Right atrium auricular region (tissue), 2 donors: ENCODE measurements at regions not wholly inside any gene's neighbourhood (a gene's known extent, or its start where the extent isn't known, plus 50 kb on each side); places are given as distances from the start of the nearest gene placed in this dataset.

ENCODE experiments used
- DNase-seq: peaks from one replicate; pipeline ENCODE4 v3.0.0-alpha.2; 2019; ENCODE audit warnings: low spot score
- H3K27ac ChIP-seq, 2 donors: fragments of 200-600 bp; sonication (generic); 1 replicate in 1 of 2; 2 replicates in 1 of 2; pipeline ENCODE4 v1.5.1; 2016 to 2019
- H3K27me3 ChIP-seq, 2 donors: fragments of 200-600 bp; sonication (generic); one replicate each; pipeline versions ENCODE4 v1.5.1 to v1.6.0; 2017 to 2019
- H3K36me3 ChIP-seq: fragments of 200-600 bp; sonication (generic); one replicate; pipeline ENCODE4 v1.5.1; 2016
- H3K4me1 ChIP-seq, 2 donors: fragments of 200-600 bp; sonication (generic); one replicate each; pipeline versions ENCODE4 v1.5.1 to v1.6.0; 2017 to 2019
- H3K4me3 ChIP-seq, 2 donors: fragments of 200-600 bp; sonication (generic); 1 replicate in 1 of 2; 2 replicates in 1 of 2; pipeline ENCODE4 v1.5.1; 2017 to 2019; ENCODE audit warnings: mild to moderate bottlenecking in 1 of 2, moderate library complexity in 1 of 2
- H3K9me3 ChIP-seq, 2 donors: fragments of 200-600 bp; sonication (generic); one replicate each; pipeline ENCODE4 v1.5.1; 2019
- TF ChIP-seq, protein P1 (sequence below), 2 donors: fragments of 200-600 bp; sonication (generic); IDR thresholded peaks; one replicate each; pipeline ENCODE4 v1.5.1; 2019; ENCODE audit warnings: antibody characterized with exemption in 2 of 2

DNA sequence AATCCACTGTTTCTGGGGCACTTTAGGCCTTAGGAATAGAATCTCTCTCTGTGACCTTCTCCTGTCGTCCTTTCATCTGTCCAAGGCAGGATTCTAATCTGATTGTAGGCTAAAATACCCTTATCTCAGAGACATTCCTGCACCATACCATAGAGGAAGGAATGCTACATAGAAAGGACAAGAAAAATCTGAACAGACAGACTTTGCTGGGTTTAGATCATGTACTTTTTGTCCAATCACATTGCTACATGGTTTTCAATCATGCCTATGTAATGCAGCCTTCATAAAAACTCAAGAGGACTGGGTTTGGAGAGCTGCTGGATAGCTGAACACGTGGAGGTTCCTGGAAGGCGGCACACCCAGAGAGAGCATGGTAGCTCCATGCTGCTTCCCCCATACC lies 378.5 kb upstream of the SEMA6D start:
- no peaks in the 10 kb centered on the region for H3K9me3 ChIP-seq
- TF ChIP-seq, protein P1, sequence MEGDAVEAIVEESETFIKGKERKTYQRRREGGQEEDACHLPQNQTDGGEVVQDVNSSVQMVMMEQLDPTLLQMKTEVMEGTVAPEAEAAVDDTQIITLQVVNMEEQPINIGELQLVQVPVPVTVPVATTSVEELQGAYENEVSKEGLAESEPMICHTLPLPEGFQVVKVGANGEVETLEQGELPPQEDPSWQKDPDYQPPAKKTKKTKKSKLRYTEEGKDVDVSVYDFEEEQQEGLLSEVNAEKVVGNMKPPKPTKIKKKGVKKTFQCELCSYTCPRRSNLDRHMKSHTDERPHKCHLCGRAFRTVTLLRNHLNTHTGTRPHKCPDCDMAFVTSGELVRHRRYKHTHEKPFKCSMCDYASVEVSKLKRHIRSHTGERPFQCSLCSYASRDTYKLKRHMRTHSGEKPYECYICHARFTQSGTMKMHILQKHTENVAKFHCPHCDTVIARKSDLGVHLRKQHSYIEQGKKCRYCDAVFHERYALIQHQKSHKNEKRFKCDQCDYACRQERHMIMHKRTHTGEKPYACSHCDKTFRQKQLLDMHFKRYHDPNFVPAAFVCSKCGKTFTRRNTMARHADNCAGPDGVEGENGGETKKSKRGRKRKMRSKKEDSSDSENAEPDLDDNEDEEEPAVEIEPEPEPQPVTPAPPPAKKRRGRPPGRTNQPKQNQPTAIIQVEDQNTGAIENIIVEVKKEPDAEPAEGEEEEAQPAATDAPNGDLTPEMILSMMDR (IDR thresholded peaks at IDR 0.05): no peak
- no peaks in the 10 kb centered on the region for H3K27me3 ChIP-seq
- H3K27ac ChIP-seq: no peak overlapping the region
- DNase-seq: no peak
- no peak overlapping the region for H3K4me3 ChIP-seq
- H3K36me3 ChIP-seq: no peaks in the 10 kb centered on the region
- no peaks in the 10 kb centered on the region for H3K4me1 ChIP-seq

DNA sequence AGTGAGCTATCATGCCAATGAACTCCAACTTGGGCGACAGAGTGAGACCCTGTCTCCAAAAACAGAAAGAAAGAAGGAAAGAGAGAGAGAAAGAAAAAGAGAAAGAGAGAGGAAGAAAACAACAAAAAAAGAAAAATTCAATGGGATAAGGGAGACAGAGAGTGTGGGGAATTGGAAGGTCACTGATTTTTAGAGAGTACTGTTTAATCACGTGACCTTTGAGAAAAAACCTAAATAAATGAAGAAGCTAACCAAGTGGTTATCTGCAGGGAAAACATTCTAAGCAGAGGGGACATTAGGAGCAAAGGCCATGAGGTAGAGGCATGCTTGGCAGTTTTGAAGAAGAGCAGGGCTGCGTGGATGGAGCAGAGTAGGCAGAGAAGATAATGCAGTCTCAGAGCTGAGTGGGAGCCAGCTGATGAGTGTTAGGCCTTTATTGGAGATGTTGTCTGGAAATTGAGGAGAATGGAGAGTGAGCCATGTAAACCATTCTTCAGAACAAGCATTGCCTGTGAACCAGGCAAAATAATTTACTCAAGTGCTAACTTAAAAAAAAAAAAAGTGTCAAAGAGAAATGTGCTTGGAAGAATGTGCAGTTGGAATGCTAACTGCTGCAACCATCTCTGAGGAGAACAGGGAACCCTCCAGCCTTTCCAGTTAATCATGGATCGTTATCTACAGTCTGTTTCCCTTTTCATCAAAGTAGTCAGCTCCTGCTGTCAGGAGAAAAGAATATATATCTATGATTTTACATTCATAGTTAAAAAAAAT lies 377.3 kb upstream of the SEMA6D start:
- Histone ChIP-seq H3K4me3 (no peak overlapping the region), H3K9me3 (no peaks in the 10 kb centered on the region), H3K36me3 (no peaks in the 10 kb centered on the region), H3K27ac (peak overlapping the region in 1 of 2 donors; percentile 37), H3K4me1 (no peaks in the 10 kb centered on the region), H3K27me3 (no peaks in the 10 kb centered on the region)
- DNase-seq: no peak
- TF ChIP-seq, protein P1 (IDR thresholded peaks at IDR 0.05): no peak

DNA sequence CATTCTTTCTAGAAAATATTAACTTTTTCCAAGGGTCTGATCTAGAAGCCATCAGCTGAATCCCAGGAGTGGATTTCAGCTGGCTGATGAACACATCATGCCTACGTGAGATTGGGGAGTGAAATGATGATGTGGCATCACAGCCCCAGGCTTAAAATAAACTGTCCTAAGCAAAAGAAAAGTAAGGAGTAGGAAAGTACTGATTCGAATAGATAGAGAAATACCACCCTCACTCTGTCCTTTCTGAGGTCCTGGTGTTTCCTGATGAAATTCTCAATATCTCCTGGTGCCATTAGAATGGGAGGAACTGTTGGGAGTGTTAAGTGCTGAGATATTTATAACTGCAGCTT lies 376.8 kb upstream of the SEMA6D start:
- Histone ChIP-seq H3K4me3 (no peak overlapping the region), H3K27ac (peak overlapping the region in 1 of 2 donors; percentile 37), H3K4me1 (no peaks in the 10 kb centered on the region), H3K27me3 (no peaks in the 10 kb centered on the region), H3K9me3 (no peaks in the 10 kb centered on the region), H3K36me3 (no peaks in the 10 kb centered on the region)
- TF ChIP-seq, protein P1 (IDR thresholded peaks at IDR 0.05): no peak
- DNase-seq: no peak

DNA sequence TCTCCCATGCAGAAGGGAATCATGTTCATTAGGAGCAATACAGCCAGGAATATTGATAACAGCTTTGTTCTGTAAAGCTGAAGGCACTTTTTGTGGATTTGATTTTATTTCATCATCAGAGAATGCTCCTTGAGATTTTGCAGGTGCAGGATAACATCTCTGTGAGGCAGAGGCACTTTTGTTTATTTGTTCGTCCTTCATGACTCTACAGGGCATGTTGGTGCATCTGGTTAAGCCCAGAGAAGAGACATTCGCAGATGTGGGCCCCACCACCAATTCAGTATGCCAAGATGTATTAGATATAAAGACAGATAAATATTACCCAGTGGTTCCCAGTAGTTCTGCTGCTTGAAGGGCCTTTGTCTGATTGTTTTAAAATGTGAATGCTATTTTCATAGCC lies 368.1 kb upstream of the SEMA6D start:
- TF ChIP-seq, protein P1 (IDR thresholded peaks at IDR 0.05): no peak

DNA sequence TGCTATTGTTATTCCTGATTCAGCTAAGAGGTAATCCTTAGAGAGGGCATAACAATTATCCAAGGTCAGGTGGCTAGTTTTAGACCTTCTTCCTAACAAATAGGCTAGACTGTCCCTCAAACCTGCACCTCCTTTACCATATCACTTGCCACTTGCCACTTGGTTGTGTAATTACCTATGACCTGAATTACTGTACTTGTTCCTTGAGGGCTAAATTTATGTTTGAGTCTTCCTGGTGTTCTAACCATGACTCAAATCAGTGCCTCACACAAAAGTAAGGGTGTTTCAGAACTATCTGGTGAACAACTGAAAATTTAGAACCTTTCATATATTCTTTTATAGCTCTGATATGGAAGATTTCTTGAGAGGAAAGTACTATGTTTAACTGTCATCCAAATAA lies 365.8 kb upstream of the SEMA6D start:
- no peaks in the 10 kb centered on the region for H3K36me3 ChIP-seq
- no peak overlapping the region for H3K27ac ChIP-seq
- TF ChIP-seq, protein P1 (IDR thresholded peaks at IDR 0.05): no peak
- no peaks in the 10 kb centered on the region for H3K27me3 ChIP-seq
- DNase-seq: no peak
- no peaks in the 10 kb centered on the region for H3K9me3 ChIP-seq
- H3K4me3 ChIP-seq: no peak overlapping the region
- H3K4me1 ChIP-seq: no peaks in the 10 kb centered on the region

More for the DNA sequence above, 368.1 kb upstream of the SEMA6D start:
- Histone ChIP-seq H3K27ac (no peak overlapping the region), H3K4me1 (no peaks in the 10 kb centered on the region), H3K9me3 (no peaks in the 10 kb centered on the region), H3K27me3 (no peaks in the 10 kb centered on the region), H3K4me3 (no peak overlapping the region), H3K36me3 (no peaks in the 10 kb centered on the region)
- no peak for DNase-seq

DNA sequence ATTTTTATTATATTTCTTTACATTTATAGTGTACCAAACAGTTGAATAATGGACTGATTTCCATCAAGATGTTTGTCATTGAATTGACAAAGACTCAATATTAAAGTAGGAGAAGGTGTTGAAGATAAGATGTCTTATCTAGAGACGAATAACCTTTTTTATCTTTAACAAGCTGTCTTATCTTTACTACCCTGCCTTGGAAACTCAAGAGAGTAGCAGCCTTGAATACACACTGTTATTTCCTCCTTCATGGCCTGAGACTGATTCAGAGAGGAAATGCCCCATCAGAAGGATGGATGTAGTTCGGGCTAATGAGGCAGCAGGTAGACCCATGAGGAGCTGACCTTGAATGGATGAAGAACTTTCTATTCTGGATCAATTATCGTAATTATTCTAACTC lies 365.1 kb upstream of the SEMA6D start:
- DNase-seq: no peak
- TF ChIP-seq, protein P1 (IDR thresholded peaks at IDR 0.05): no peak
- no peaks in the 10 kb centered on the region for H3K27me3 ChIP-seq
- H3K9me3 ChIP-seq: no peaks in the 10 kb centered on the region
- no peaks in the 10 kb centered on the region for H3K36me3 ChIP-seq
- no peaks in the 10 kb centered on the region for H3K4me1 ChIP-seq
- no peak overlapping the region for H3K27ac ChIP-seq
- H3K4me3 ChIP-seq: no peak overlapping the region
